Fibroblast of villous mesenchyme (primary cell): ENCODE measurements at regions not wholly inside any gene's neighbourhood (a gene's known extent, or its start where the extent isn't known, plus 50 kb on each side); places are given as distances from the start of the nearest gene placed in this dataset.
"Not testable (repeated sequence)": the region's sequence is repeated elsewhere in the genome, so short reads cannot be mapped to it uniquely, and the experiment has no call there.

Source experiments
- DNase-seq: peaks from one replicate; pipeline ENCODE4 v3.0.0-alpha.2; 2010; ENCODE audit warnings: low read depth
- H3K4me3 ChIP-seq: 2 replicates; pipeline ENCODE4 v1.5.1; 2011; ENCODE audit warnings: low read depth, mild to moderate bottlenecking, low read length
- CTCF ChIP-seq: IDR thresholded peaks from 2 replicates; pipeline ENCODE4 v1.5.1; 2012; ENCODE audit warnings: low read depth, mild to moderate bottlenecking, low read length; ENCODE audit not compliant: insufficient read depth

- DNase-seq, result peak; percentile 11
- no peak for TF ChIP-seq CTCF
- no peak overlapping the region for H3K4me3 ChIP-seq
Measured at GRCh38 chrX:40809210-40809609, 73.9 kb upstream of the MED14 start.

- DNase-seq, H3K4me3 ChIP-seq: not testable (repeated sequence)
Measured at GRCh38 chrX:40815045-40815444, 79.7 kb upstream of the MED14 start.

- no peak overlapping the region for H3K4me3 ChIP-seq
- DNase-seq, result no peak
- no peak for TF ChIP-seq CTCF
Measured at GRCh38 chrX:40816906-40817305, 81.6 kb upstream of the MED14 start.

GRCh38 chrX:40818236-40818635 lies 82.9 kb upstream of the MED14 start:
- no peak for TF ChIP-seq CTCF
- DNase-seq, result no peak
- H3K4me3 ChIP-seq, result no peak overlapping the region

GRCh38 chrX:40821780-40822179 lies 86.4 kb upstream of the MED14 start:
- no peak for TF ChIP-seq CTCF
- DNase-seq, result no peak

GRCh38 chrX:40827331-40827730 lies 92.0 kb upstream of the MED14 start:
- H3K4me3 ChIP-seq, result no peak overlapping the region
- no peak for DNase-seq
- TF ChIP-seq CTCF, result no peak

More at GRCh38 chrX:40821780-40822179, 86.4 kb upstream of the MED14 start:
- H3K4me3 ChIP-seq, result no peak overlapping the region

GRCh38 chrX:40831750-40832149 lies 96.4 kb upstream of the MED14 start:
- no peak for TF ChIP-seq CTCF
- no peak overlapping the region for H3K4me3 ChIP-seq
- DNase-seq, result no peak

- no peak for TF ChIP-seq CTCF
- H3K4me3 ChIP-seq, result no peak overlapping the region
- DNase-seq, result no peak
Measured at GRCh38 chrX:40832723-40833122, 97.4 kb upstream of the MED14 start.
